ENCODE measurements at regions not wholly inside any gene's neighbourhood (a gene's known extent, or its start where the extent isn't known, plus 50 kb on each side); places are given as distances from the start of the nearest gene placed in this dataset.

DNA sequence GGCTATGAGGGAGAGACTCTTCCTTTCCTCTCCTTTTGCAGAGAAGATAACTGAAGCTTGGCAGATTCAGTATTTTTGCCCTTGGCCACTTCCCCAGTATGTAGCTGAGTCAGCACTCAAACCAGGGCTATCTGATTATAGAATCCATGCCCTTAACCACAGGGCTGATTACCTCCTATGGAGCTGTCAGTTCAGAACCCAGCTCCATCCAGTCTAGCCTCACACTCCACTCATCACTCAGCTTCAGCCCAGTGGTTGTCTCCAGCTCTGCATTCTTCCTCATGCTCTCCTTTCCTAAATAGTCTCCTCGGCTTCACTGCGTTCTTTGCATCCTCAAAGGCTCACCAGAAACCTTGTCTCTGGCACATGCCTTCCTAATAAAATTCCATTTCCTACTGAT is 151.6 kb upstream of the BLID start:
- TF ChIP-seq POLR2A (IDR thresholded peaks at IDR 0.05; ENCODE audit: low read length) (no peak), POLR2AphosphoS2 (conservative IDR thresholded peaks at IDR 0.05; ENCODE audit: low read length) (no peak), HDAC2 (IDR thresholded peaks at IDR 0.05) (no peak), MYC (IDR thresholded peaks at IDR 0.05; ENCODE audit: borderline replicate concordance, low read length) (no peak), GATA3 (IDR thresholded peaks at IDR 0.05; ENCODE audit: borderline replicate concordance) (no peak), NR3C1 (IDR thresholded peaks at IDR 0.05) (no peak), KDM5A (IDR thresholded peaks at IDR 0.05) (no peak), SMC3 (IDR thresholded peaks at IDR 0.05) (no peak), EP300 (IDR thresholded peaks at IDR 0.05) (no peak), PHF8 (IDR thresholded peaks at IDR 0.05; ENCODE audit: borderline replicate concordance, low read depth) (no peak)
- TF ChIP-seq, protein P1, sequence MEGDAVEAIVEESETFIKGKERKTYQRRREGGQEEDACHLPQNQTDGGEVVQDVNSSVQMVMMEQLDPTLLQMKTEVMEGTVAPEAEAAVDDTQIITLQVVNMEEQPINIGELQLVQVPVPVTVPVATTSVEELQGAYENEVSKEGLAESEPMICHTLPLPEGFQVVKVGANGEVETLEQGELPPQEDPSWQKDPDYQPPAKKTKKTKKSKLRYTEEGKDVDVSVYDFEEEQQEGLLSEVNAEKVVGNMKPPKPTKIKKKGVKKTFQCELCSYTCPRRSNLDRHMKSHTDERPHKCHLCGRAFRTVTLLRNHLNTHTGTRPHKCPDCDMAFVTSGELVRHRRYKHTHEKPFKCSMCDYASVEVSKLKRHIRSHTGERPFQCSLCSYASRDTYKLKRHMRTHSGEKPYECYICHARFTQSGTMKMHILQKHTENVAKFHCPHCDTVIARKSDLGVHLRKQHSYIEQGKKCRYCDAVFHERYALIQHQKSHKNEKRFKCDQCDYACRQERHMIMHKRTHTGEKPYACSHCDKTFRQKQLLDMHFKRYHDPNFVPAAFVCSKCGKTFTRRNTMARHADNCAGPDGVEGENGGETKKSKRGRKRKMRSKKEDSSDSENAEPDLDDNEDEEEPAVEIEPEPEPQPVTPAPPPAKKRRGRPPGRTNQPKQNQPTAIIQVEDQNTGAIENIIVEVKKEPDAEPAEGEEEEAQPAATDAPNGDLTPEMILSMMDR (IDR thresholded peaks at IDR 0.05): no peak
- TF ChIP-seq, protein P2, sequence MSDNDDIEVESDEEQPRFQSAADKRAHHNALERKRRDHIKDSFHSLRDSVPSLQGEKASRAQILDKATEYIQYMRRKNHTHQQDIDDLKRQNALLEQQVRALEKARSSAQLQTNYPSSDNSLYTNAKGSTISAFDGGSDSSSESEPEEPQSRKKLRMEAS (IDR thresholded peaks at IDR 0.05): no peak
- TF ChIP-seq, protein P3, sequence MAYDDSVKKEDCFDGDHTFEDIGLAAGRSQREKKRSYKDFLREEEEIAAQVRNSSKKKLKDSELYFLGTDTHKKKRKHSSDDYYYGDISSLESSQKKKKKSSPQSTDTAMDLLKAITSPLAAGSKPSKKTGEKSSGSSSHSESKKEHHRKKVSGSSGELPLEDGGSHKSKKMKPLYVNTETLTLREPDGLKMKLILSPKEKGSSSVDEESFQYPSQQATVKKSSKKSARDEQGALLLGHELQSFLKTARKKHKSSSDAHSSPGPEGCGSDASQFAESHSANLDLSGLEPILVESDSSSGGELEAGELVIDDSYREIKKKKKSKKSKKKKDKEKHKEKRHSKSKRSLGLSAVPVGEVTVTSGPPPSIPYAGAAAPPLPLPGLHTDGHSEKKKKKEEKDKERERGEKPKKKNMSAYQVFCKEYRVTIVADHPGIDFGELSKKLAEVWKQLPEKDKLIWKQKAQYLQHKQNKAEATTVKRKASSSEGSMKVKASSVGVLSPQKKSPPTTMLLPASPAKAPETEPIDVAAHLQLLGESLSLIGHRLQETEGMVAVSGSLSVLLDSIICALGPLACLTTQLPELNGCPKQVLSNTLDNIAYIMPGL (CRISPR knock-in tag; IDR thresholded peaks at IDR 0.05; ENCODE audit: borderline replicate concordance): no peak

Data from A549 (cell line).